Thyroid gland (tissue), 4 donors: ENCODE measurements at regions not wholly inside any gene's neighbourhood (a gene's known extent, or its start where the extent isn't known, plus 50 kb on each side); places are given as distances from the start of the nearest gene placed in this dataset.
"Not testable (repeated sequence)": the region's sequence is repeated elsewhere in the genome, so short reads cannot be mapped to it uniquely, and the experiment has no call there.

Source experiments
- DNase-seq, 2 donors: peaks; one replicate each; pipeline ENCODE4 v3.0.0-alpha.2; 2019
- H3K27ac ChIP-seq, 3 donors: fragments of 200-600 bp; sonication (generic); 1 replicate in 2 of 3; 2 replicates in 1 of 3; pipeline ENCODE4 v1.5.1; 2016 to 2019; ENCODE audit warnings: mild to moderate bottlenecking in 1 of 3, moderate library complexity in 1 of 3
- H3K27me3 ChIP-seq: fragments of 200-600 bp; sonication (generic); one replicate; pipeline ENCODE4 v1.5.1; 2019
- H3K36me3 ChIP-seq, 2 donors: fragments of 200-600 bp; sonication (generic); one replicate each; pipeline ENCODE4 v1.5.1; 2016 to 2019
- H3K4me1 ChIP-seq, 2 donors: fragments of 200-600 bp; sonication (generic); one replicate each; pipeline ENCODE4 v1.5.1; 2017 to 2019
- H3K4me3 ChIP-seq, 3 donors: fragments of 200-600 bp; sonication (generic); replicated peaks in 1 of 3; 1 replicate in 2 of 3; 2 replicates in 1 of 3; pipeline ENCODE4 v1.5.1; 2016; ENCODE audit warnings: mild to moderate bottlenecking in 1 of 3
- H3K9me3 ChIP-seq: fragments of 200-600 bp; sonication (generic); one replicate; pipeline ENCODE4 v1.5.1; 2017
- POLR2A ChIP-seq, 2 donors: fragments of 450-650 bp; IDR thresholded peaks; one replicate each; pipeline ENCODE4 v1.6.1; 2017; ENCODE audit warnings: antibody characterized with exemption in 2 of 2, mild to moderate bottlenecking in 2 of 2, moderate library complexity in 1 of 2
- WGBS, 2 donors: methylation state at CpG; one replicate each; pipeline ENCODE4 v1.1.5; 2017; 5-methylcytosine and 5-hydroxymethylcytosine counted together
- intact Hi-C: fragments of 100-400 bp; cut with DNase I; formaldehyde crosslinking; loops from one replicate; pipeline ENCODE4 v1.15.1; 2023
- TF ChIP-seq, protein P1 (sequence below), 6 experiments: fragments of 200-600 bp in 3 of 6; fragments of 450-650 bp in 3 of 6; sonication (generic) in 3 of 6; IDR thresholded peaks; one replicate each; pipeline ENCODE4 v1.5.1; 2016 to 2019; ENCODE audit warnings: antibody characterized with exemption in 6 of 6, mild to moderate bottlenecking in 2 of 6, inconsistent platforms in 1 of 6, moderate library complexity in 1 of 6

DNA sequence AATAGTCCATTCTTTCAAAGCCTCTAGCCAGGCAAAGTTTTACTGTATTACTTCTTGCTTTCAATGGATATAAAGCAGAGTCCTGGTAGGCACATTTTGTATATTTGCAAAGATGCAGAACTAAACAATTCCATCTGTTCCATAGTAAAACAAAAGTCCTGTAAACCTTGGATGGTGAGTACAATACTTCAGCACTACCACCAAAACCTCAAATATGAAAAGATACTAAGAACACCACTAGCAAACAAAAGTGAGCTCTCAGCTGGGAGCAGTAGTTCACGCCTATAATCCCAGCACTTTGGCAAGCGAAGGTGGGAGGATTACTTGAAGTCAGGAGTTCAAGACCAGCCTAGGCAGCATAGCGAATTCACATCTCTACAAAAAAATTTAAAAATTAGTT is 195.0 kb downstream of the MSX2 start:
- intact Hi-C loops: no loop called here
- no peak overlapping the region for H3K27ac ChIP-seq

DNA sequence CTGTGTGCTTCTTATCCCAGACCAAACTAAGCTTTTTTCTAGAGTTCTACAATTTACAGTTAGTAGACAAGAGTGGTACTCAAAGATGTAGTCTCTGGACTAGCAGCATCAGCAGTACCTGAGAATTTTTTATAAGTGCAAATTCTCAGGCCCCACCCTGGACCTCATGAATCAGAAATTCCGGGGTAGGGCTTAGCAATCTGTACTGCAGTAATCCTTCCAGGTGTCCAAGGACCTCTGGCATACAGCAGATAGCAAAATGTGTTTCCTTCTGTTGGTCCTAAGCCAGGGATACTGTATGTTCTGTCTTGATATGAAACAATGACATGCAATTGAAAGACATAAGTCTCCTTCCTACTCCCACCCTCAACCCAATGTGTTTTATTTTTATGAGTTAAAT is 194.3 kb downstream of the MSX2 start:
- H3K4me1 ChIP-seq: no peaks in the 10 kb centered on the region
- DNase-seq: no peak
- no peak overlapping the region for H3K4me3 ChIP-seq
- H3K9me3 ChIP-seq: no peaks in the 10 kb centered on the region
- no peaks in the 10 kb centered on the region for H3K27me3 ChIP-seq
- H3K27ac ChIP-seq: no peak overlapping the region
- WGBS, 2 donors: 47 to 50% methylated on average over 1 of the region's 1 CpG
- intact Hi-C loops: no loop called here
- TF ChIP-seq POLR2A (IDR thresholded peaks at IDR 0.05): no peak
- TF ChIP-seq, protein P1, sequence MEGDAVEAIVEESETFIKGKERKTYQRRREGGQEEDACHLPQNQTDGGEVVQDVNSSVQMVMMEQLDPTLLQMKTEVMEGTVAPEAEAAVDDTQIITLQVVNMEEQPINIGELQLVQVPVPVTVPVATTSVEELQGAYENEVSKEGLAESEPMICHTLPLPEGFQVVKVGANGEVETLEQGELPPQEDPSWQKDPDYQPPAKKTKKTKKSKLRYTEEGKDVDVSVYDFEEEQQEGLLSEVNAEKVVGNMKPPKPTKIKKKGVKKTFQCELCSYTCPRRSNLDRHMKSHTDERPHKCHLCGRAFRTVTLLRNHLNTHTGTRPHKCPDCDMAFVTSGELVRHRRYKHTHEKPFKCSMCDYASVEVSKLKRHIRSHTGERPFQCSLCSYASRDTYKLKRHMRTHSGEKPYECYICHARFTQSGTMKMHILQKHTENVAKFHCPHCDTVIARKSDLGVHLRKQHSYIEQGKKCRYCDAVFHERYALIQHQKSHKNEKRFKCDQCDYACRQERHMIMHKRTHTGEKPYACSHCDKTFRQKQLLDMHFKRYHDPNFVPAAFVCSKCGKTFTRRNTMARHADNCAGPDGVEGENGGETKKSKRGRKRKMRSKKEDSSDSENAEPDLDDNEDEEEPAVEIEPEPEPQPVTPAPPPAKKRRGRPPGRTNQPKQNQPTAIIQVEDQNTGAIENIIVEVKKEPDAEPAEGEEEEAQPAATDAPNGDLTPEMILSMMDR (IDR thresholded peaks at IDR 0.05): no peak
- H3K36me3 ChIP-seq: no peaks in the 10 kb centered on the region

More for the DNA sequence above, 195.0 kb downstream of the MSX2 start:
- WGBS, 2 donors: 92 to 95% methylated on average over 3 of the region's 3 CpGs
- Histone ChIP-seq H3K36me3 (no peaks in the 10 kb centered on the region), H3K4me3 (no peak overlapping the region), H3K27me3 (no peaks in the 10 kb centered on the region), H3K4me1 (no peaks in the 10 kb centered on the region), H3K9me3 (no peaks in the 10 kb centered on the region)
- DNase-seq: no peak
- TF ChIP-seq POLR2A (IDR thresholded peaks at IDR 0.05): no peak
- TF ChIP-seq, protein P1 (IDR thresholded peaks at IDR 0.05): no peak

DNA sequence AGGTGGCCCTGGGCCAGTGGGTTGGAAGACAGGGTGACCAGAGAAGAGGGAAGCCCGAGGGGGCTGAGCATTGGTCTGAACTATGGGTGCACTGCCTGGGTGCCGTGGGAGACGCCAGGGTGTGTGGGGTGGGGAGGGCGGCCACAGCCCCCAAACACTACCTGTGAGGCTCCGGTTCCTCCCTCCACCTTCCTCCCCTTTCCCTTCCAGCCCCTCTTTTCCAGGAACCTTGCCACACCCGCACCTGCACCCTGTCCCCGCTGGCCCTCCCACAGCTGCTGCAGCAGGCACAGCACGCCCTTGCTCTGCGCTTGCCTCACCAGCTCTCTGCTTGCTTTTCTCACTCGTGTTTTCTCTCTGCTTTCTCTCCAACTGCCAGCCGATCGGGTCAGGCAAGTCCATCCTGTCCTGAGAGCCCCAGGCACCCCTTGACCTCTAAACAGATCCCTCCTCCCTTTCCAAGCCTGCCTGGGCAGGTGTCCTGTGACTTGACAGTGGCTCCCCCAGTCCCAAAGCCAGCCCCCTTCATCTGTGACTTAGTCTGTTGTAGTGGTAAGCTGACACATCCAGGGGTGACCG is 193.7 kb downstream of the MSX2 start:
- no peak for DNase-seq
- intact Hi-C loops: no loop called here
- no peak overlapping the region for H3K27ac ChIP-seq
- whole genome bisulfite sequencing, 2 donors: 81 to 82% methylated on average over 13 of the region's 13 CpGs
- H3K9me3 ChIP-seq: no peaks in the 10 kb centered on the region
- H3K4me3 ChIP-seq: no peak overlapping the region
- TF ChIP-seq, protein P1 (IDR thresholded peaks at IDR 0.05): no peak
- TF ChIP-seq POLR2A (IDR thresholded peaks at IDR 0.05): no peak
- no peaks in the 10 kb centered on the region for H3K36me3 ChIP-seq
- H3K4me1 ChIP-seq: no peaks in the 10 kb centered on the region
- no peaks in the 10 kb centered on the region for H3K27me3 ChIP-seq

DNA sequence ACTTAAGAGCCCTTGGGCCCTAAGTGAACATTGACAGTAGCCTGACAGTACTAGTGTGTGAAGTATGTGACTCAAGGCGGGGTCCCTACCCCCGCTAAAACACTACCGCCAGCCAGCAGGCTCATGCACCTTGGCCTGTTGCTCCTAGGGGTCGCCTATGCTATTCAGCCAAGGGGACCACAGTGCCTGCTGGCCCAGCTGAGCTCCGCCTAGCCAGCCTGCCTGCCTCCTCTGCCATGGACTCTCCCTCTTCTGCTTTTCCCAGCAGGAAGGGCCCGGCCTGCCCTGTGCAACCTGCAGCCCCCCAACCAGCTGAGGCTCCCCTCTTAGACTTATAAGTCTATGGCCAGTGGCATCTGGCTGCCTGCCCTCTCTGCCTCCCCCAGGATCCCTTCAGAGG is 193.1 kb downstream of the MSX2 start:
- DNase-seq, H3K4me1 ChIP-seq, H3K27me3 ChIP-seq, H3K36me3 ChIP-seq, H3K4me3 ChIP-seq, H3K9me3 ChIP-seq, H3K27ac ChIP-seq, intact Hi-C loops: not testable (repeated sequence)
- 78 to 96% methylated on average over 1 to 6 of the region's 6 CpGs for WGBS, 2 donors

DNA sequence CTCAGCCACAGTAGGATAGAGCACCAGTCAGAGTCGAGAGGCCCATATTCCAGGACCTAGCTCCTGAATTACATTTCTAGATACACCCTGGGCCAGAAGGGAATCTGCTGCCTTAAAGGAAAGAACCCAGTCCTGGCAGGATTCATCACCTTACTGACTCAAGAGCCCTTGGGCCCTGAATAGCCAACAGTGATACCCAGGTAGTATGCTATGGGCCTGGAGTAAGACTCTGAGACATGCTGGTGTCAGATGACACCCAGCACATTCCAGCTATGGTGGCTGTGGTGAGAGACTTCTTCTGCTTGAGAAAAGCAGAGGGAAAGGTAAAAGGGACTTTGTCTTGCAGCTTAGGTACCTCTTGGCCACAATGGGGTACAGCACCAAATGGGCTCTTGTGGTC is 192.5 kb downstream of the MSX2 start:
- H3K27me3 ChIP-seq, intact Hi-C loops: not testable (repeated sequence)

DNA sequence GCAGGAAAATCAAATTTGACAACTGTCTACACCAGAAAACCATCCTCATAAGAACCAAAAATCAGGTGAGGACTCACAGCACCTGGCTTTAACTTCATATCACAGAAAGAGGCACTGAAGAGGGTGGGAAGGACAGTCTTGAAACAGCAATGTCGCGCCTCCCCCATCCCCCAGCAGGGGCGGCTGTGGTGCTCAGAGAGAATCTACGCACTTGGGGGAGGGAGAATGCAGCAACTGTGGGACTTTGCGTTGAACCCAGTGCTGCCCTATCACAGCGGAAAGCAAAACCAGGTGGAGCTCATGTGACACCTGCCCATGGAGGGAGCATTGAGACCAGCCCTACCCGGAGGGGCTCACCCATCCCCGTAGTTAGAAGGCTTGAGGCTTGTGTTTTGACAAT is 191.8 kb downstream of the MSX2 start:
- Histone ChIP-seq H3K36me3 (no peaks in the 10 kb centered on the region), H3K27ac (no peak overlapping the region), H3K27me3 (no peaks in the 10 kb centered on the region), H3K9me3 (no peaks in the 10 kb centered on the region), H3K4me3 (no peak overlapping the region), H3K4me1 (no peaks in the 10 kb centered on the region)
- intact Hi-C loops: no loop called here
- TF ChIP-seq POLR2A (IDR thresholded peaks at IDR 0.05): no peak
- TF ChIP-seq, protein P1 (IDR thresholded peaks at IDR 0.05): no peak
- DNase-seq: no peak
- 62 to 70% methylated on average over 6 to 8 of the region's 8 CpGs for WGBS, 2 donors

More for the DNA sequence above, 192.5 kb downstream of the MSX2 start:
- not testable (repeated sequence) for H3K4me1 ChIP-seq, H3K36me3 ChIP-seq, DNase-seq, H3K4me3 ChIP-seq, H3K27ac ChIP-seq, H3K9me3 ChIP-seq
- 91 to 100% methylated on average over 1 of the region's 1 CpG for WGBS, 2 donors
